AG09309 (cell line): ENCODE measurements at regions not wholly inside any gene's neighbourhood (a gene's known extent, or its start where the extent isn't known, plus 50 kb on each side); places are given as distances from the start of the nearest gene placed in this dataset.

Experiments
- DNase-seq: peaks from one replicate; pipeline ENCODE4 v3.0.0-alpha.2; 2010; ENCODE audit warnings: low read depth
- H3K4me3 ChIP-seq: 2 replicates; pipeline ENCODE4 v1.5.1; 2011; ENCODE audit warnings: mild to moderate bottlenecking, low read depth, low read length, moderate library complexity; ENCODE audit not compliant: control insufficient read depth
- TF ChIP-seq, protein P1 (sequence below): IDR thresholded peaks from 2 replicates; pipeline ENCODE4 v1.5.1; 2011; ENCODE audit warnings: mild to moderate bottlenecking, low read depth, low read length, inconsistent platforms; ENCODE audit not compliant: insufficient read depth, control insufficient read depth; ENCODE audit errors: missing control alignments

DNA sequence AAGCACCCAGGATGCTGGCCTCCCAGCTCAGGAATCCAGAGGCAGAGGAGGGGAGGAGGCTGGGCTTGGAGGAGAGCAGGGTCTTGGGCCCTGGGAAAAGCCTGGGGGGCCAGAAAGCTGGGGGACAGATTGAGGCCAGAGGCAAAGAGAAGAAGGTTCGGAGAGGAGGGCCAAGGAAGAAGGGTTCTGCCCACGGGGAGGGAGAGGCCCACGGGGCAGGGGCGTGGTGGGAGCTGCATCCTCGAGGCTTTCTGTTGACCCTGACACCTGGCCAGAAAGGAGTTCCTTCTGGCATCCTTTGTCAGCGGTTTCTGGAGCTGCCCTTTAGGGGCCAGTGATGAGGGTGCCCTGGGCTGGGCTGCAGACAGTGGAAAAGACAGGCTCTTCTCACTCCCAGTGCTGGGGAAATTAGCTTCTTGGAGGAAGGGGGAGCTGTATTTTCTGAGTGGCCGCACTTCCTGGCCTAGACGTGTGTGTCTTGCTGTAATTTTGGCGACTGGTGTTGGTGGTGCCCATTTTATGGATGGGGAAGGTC lies 308.7 kb downstream of the SEC14L1 start:
- DNase-seq: no peak
- no peak overlapping the region for H3K4me3 ChIP-seq
- TF ChIP-seq, protein P1, sequence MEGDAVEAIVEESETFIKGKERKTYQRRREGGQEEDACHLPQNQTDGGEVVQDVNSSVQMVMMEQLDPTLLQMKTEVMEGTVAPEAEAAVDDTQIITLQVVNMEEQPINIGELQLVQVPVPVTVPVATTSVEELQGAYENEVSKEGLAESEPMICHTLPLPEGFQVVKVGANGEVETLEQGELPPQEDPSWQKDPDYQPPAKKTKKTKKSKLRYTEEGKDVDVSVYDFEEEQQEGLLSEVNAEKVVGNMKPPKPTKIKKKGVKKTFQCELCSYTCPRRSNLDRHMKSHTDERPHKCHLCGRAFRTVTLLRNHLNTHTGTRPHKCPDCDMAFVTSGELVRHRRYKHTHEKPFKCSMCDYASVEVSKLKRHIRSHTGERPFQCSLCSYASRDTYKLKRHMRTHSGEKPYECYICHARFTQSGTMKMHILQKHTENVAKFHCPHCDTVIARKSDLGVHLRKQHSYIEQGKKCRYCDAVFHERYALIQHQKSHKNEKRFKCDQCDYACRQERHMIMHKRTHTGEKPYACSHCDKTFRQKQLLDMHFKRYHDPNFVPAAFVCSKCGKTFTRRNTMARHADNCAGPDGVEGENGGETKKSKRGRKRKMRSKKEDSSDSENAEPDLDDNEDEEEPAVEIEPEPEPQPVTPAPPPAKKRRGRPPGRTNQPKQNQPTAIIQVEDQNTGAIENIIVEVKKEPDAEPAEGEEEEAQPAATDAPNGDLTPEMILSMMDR: no peak

DNA sequence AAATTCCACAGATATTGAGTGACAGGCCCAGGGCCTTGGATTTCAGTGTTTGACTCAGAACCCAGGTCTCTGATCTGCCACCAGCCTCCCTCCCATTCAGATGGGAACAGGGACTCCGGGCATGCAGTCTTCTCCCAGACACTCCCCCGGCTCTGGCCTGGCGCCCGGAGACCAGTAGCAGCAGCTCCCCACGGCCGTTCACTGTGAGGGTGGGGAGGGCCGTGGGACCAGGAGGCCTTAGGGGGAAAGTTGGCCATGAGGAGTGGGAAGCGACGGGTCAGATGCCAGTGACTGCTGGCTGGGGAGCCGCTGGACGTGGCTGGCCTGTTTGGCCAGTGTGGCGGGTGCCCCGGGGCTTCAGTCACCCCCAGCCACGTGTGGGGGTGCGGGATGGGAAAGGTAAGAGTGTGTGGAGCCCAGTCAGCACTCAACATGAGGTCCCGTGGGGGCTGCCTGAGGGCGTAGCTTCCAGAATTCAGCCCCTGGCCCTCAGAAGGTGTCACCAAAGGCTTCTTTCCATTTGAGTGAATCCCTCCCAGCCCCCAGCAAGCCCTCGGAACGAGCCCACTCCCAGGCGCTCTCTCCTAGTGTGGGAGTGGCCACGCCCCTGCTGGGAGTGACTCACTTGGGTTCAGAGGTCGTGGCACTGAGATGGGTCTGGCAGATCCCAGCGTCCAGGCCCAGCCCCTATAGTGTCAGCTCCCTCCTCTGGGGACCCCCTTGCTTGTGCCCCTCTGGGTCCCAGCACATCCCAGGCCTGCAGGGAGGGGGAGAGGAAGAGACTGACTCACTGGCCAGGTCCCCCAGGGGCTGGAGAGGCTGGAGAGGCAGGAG lies 309.4 kb downstream of the SEC14L1 start:
- no peak for DNase-seq
- TF ChIP-seq, protein P1: no peak
- no peak overlapping the region for H3K4me3 ChIP-seq

DNA sequence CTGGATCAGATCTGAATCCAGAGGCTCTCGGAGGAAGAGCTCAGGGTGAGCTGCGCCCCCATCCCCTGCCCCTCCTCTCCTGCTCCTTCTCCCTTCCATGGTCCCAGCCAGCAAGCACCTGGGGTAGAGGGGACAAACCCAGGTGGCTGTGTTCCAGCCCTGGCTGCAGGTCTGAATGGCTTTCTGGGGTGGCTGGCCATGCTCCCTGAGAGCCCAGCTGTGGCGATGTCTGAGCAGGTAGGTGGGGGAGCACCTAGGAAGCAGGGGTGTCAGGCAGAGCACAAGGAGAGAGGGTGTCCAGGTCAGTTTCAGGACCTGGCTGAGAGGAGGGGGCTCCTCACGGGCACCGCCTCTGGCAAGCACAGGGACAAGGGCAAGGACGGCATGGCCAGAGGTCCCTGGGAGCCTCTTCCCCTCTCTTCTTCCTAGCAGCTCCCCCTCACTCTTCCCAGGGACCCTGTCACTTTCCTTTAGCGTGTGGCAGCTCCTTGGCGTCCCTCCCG lies 310.0 kb downstream of the SEC14L1 start:
- TF ChIP-seq, protein P1: no peak
- DNase-seq: no peak
- H3K4me3 ChIP-seq: peak overlapping the region; percentile 34

DNA sequence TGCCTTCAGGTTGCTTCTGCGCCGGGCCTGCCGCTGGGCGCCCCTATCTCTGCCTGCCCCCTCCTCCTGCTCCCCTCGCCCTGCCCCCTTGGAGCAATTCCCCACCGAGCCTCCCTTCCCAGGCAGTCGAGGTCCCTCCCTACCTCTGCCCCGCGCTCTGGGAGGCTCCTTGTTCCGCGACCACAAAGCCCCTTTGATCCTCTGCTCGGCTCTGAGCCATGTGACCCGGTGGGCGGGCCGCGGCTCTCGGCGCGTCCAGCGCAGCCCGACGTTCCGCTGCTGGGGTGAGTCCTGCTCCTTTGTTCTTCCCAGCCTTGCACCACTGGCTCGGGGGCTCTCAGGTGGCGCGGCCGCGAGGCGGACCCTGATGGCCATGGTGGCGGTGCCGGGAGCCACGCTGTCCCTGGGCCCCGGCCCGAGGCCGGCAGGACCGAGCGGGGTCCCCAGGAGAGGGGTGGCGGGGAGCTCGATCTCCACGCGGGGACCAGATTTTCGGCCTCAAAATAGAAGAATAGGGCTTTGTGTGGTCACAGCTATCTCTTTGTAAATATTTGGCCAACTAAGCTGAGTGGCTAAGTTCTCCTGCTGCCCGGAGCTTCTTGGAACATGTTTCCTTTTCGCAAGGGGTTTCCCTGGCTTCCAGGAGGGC lies 310.6 kb downstream of the SEC14L1 start:
- no peak for DNase-seq
- peak overlapping the region; percentile 34 for H3K4me3 ChIP-seq
- TF ChIP-seq, protein P1: no peak

DNA sequence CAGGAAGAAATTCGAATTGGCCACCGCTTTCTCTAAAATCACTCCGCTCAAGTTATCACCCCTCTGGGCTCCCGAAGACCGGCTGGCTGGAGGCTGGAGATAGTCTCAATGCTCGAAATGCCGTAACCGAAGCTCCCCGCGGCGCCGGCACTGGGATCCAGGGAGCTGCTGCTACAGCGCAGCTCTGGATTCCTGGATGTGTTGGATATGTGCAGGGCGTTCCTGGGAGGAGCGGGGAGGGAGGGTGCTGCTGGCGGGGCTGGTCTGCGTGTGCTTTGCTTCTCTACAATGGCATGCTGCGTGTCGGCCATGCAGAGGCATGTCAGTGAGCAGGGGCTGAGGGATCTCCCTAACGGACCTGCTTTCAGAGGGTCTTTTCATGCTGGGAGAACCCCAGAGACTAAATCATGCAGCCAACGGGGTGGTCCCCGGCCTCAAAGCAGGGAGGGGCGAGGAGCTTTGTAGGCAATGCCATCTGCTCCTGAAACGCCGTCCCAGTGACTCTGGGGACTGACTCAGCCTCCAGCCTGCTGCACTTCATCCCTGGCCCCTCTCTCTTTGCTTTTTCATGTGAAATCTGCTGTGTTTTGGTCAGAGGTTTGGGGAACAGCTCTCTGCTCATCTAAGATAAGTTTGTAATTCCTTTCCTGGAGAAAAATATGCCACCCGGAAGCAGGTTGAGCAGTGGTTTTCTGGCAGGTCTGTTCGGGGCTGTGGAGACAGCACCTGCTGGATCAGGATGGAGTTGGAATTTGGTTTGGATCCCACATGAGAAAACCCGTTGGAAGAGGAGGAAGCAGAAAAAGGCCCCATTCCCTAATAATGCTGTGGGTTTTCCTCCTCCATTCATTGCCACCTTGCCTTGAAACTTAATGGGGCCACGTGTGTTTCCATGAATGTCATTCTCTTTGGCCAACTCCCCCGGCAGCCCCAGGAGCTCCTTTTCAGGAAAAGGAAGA lies 311.4 kb downstream of the SEC14L1 start:
- TF ChIP-seq, protein P1: no peak
- peak overlapping the region; percentile 34 for H3K4me3 ChIP-seq
- no peak for DNase-seq
